SU-DHL-6 (cell line): ENCODE measurements at regions not wholly inside any gene's neighbourhood (a gene's known extent, or its start where the extent isn't known, plus 50 kb on each side); places are given as distances from the start of the nearest gene placed in this dataset.

Experiments used
- H2AFZ ChIP-seq: fragments of 200-600 bp; sonication (generic); 2 replicates; pipeline ENCODE4 v1.6.1; 2014; ENCODE audit warnings: low read depth, mild to moderate bottlenecking, moderate library complexity, mixed read lengths, antibody characterized with exemption, low read length; ENCODE audit not compliant: severe bottlenecking
- H3F3A ChIP-seq: fragments of 200-600 bp; shearing (Covaris generic); 2 replicates; pipeline ENCODE4 v1.6.0; 2016; ENCODE audit warnings: antibody characterized with exemption, mild to moderate bottlenecking; ENCODE audit not compliant: insufficient read depth
- H3K27ac ChIP-seq: fragments of 200-600 bp; sonication (generic); 2 replicates; pipeline ENCODE4 v1.5.1; 2016; ENCODE audit warnings: low read depth, mild to moderate bottlenecking, low read length, moderate library complexity, mixed read lengths
- H3K27me3 ChIP-seq: fragments of 200-600 bp; sonication (generic), shearing (Covaris generic); 2 replicates; pipeline ENCODE4 v1.6.0; 2014; ENCODE audit warnings: mild to moderate bottlenecking, low read length
- H3K36me3 ChIP-seq: fragments of 200-600 bp; sonication (generic); 2 replicates; pipeline ENCODE4 v1.6.1; 2014; ENCODE audit warnings: mild to moderate bottlenecking, low read length, mixed read lengths
- H3K4me2 ChIP-seq: fragments of 300-600, 200-600 bp; shearing (Covaris generic), sonication (generic); 2 replicates; pipeline ENCODE4 v1.6.0; 2014; ENCODE audit warnings: low read length, low read depth, mild to moderate bottlenecking; ENCODE audit not compliant: poor library complexity, severe bottlenecking
- H3K4me3 ChIP-seq: fragments of 200-600 bp; sonication (generic); 2 replicates; pipeline ENCODE4 v1.5.1; 2014; ENCODE audit warnings: antibody characterized with exemption, low read length, mild to moderate bottlenecking, mixed read lengths; ENCODE audit not compliant: insufficient read depth, poor library complexity, severe bottlenecking
- H3K79me2 ChIP-seq: fragments of 200-600 bp; sonication (generic); 2 replicates; pipeline ENCODE4 v1.6.1; 2014; ENCODE audit warnings: mild to moderate bottlenecking, low read length, moderate library complexity; ENCODE audit not compliant: insufficient read depth
- H3K9ac ChIP-seq: fragments of 200-600 bp; sonication (generic); 2 replicates; pipeline ENCODE4 v1.7.0; 2014; ENCODE audit warnings: mild to moderate bottlenecking, low read length
- H3K9me2 ChIP-seq: fragments of 200-600 bp; sonication (generic); replicated peaks from 2 replicates; pipeline ENCODE4 v1.6.1; 2014; ENCODE audit warnings: low read length; ENCODE audit not compliant: insufficient read depth
- H3K9me3 ChIP-seq: fragments of 200-600 bp; sonication (generic); 2 replicates; pipeline ENCODE4 v1.6.1; 2014; ENCODE audit warnings: low read length, mixed read lengths; ENCODE audit not compliant: insufficient read depth
- H4K20me1 ChIP-seq: fragments of 200-600 bp; sonication (generic); 2 replicates; pipeline ENCODE4 v1.6.1; 2014; ENCODE audit warnings: low read depth, mild to moderate bottlenecking, antibody characterized with exemption, low read length, moderate library complexity, mixed read lengths
- EZH2phosphoT487 ChIP-seq: fragments of 200-600 bp; sonication (generic), shearing (Covaris generic); conservative IDR thresholded peaks from 2 replicates; pipeline ENCODE4 v1.6.1; 2018; ENCODE audit warnings: mild to moderate bottlenecking, antibody characterized with exemption, low read length, moderate library complexity, mixed read lengths
- TF ChIP-seq, protein P1 (sequence below): fragments of 200-600 bp; sonication (generic); IDR thresholded peaks from one replicate; pipeline ENCODE4 v1.5.1; 2017; ENCODE audit warnings: antibody characterized with exemption, mild to moderate bottlenecking, low read length, moderate library complexity; ENCODE audit not compliant: insufficient read depth, poor library complexity, severe bottlenecking

DNA sequence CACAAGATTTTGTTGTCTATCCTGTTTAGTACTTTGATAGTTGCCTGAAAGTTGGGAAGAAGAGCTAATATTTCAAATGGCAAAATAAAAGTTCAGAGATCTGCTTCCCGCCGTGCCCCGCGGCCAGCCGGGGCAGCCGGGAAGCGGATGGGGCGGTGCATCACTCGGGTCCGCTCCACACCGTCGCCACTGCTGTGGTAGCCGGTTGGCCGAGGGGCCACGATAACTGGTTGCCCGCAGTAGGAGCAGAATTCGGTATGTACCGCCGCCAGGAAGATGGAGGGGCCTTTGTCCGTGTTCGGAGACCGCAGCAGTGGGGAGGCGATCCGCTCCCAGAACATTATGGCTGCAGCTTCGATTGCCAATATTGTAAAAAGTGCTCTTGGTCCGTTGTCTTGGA, 427.2 kb upstream of the PDE3A start:
- Histone ChIP-seq H3K4me2 (no peak overlapping the region), H3F3A (no peaks in the 10 kb centered on the region), H4K20me1 (no peaks in the 10 kb centered on the region), H2AFZ (no peak overlapping the region), H3K9me2 (no peaks in the 10 kb centered on the region), H3K9me3 (no peaks in the 10 kb centered on the region), H3K27ac (no peak overlapping the region), H3K27me3 (no peaks in the 10 kb centered on the region), H3K36me3 (no peaks in the 10 kb centered on the region), H3K79me2 (no peaks in the 10 kb centered on the region), H3K9ac (no peak overlapping the region), H3K4me3 (no peak overlapping the region)
- TF ChIP-seq, protein P1, sequence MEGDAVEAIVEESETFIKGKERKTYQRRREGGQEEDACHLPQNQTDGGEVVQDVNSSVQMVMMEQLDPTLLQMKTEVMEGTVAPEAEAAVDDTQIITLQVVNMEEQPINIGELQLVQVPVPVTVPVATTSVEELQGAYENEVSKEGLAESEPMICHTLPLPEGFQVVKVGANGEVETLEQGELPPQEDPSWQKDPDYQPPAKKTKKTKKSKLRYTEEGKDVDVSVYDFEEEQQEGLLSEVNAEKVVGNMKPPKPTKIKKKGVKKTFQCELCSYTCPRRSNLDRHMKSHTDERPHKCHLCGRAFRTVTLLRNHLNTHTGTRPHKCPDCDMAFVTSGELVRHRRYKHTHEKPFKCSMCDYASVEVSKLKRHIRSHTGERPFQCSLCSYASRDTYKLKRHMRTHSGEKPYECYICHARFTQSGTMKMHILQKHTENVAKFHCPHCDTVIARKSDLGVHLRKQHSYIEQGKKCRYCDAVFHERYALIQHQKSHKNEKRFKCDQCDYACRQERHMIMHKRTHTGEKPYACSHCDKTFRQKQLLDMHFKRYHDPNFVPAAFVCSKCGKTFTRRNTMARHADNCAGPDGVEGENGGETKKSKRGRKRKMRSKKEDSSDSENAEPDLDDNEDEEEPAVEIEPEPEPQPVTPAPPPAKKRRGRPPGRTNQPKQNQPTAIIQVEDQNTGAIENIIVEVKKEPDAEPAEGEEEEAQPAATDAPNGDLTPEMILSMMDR: no peak
- TF ChIP-seq EZH2phosphoT487: no peak

DNA sequence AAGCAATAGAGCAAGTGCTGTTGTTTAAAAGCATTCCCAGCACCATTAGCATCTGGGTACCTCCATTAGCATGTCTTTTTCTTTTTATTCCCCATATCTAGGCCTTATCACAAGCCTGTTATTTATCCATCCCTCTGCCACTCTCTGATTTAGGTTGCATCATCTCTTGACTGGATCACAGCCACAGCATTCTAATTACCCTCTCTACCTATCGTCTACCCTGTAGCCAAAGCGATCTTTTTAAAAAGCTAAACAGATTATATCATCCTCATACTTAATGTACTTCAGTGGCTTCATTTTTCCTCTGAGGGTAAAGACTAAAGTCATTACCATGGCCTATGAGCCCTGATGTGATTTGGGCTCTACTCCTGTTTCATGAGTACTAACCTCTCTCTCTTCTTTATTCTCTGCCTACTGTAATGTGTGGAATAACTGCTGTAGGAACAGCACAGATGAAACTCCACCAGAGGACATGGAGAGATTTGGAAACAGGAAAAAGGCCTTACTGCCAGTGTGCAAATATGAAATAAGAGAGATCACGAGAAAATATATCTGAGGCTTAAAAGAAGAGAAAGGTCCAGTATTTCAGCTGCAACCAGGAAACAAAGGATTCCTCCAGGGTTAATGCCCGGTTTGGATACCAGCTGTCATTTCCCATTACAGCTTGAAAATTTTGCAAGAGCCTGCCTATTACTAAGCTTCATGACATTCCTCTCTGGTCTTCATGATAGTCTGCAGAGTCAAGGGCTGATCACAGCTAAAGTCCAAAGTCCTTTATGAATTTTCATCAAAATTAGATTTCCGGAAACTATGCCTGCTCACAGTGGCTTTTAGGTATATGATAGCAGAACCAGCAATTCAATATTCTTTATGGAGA, 422.5 kb upstream of the PDE3A start:
- Histone ChIP-seq H3K27me3 (no peaks in the 10 kb centered on the region), H4K20me1 (no peaks in the 10 kb centered on the region), H3K4me2 (no peak overlapping the region), H2AFZ (no peak overlapping the region), H3F3A (no peaks in the 10 kb centered on the region), H3K9me2 (no peaks in the 10 kb centered on the region), H3K9ac (no peak overlapping the region), H3K4me3 (no peak overlapping the region), H3K79me2 (no peaks in the 10 kb centered on the region), H3K9me3 (no peaks in the 10 kb centered on the region), H3K36me3 (no peaks in the 10 kb centered on the region), H3K27ac (no peak overlapping the region)
- TF ChIP-seq, protein P1: no peak
- TF ChIP-seq EZH2phosphoT487: no peak

DNA sequence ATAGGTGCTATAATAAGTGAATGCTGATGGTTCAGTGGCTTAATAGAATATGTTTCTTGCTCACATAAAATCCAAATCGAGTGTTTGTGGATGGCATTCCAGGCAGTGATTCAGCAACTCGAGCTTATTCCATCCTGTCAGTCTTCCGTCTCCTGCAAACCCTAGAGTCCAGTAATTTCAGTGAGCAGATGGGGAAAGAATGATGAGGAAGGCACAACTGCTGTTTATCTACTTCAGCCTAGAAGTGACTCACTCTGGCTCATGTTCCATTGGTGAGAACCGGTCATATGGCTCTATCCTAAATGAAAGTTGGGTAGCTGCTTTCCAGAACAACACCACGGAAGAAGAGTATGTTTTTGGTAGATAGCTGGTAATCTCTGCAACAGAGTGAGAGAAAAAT, 421.8 kb upstream of the PDE3A start:
- TF ChIP-seq EZH2phosphoT487: no peak
- TF ChIP-seq, protein P1: no peak
- no peaks in the 10 kb centered on the region for H4K20me1 ChIP-seq

More for the DNA sequence above, 421.8 kb upstream of the PDE3A start:
- Histone ChIP-seq H2AFZ (no peak overlapping the region), H3K9me3 (no peaks in the 10 kb centered on the region), H3K4me3 (no peak overlapping the region), H3K36me3 (no peaks in the 10 kb centered on the region), H3F3A (no peaks in the 10 kb centered on the region), H3K9me2 (no peaks in the 10 kb centered on the region), H3K79me2 (no peaks in the 10 kb centered on the region), H3K27me3 (no peaks in the 10 kb centered on the region), H3K4me2 (no peak overlapping the region), H3K9ac (no peak overlapping the region), H3K27ac (no peak overlapping the region)
